Osteocyte (in vitro differentiated cells): ENCODE measurements at regions not wholly inside any gene's neighbourhood (a gene's known extent, or its start where the extent isn't known, plus 50 kb on each side); places are given as distances from the start of the nearest gene placed in this dataset.

Experiments used
- DNase-seq: peaks from one replicate; pipeline ENCODE4 v3.0.0; 2021; ENCODE audit warnings: mixed read lengths; ENCODE audit not compliant: unreplicated experiment; ENCODE audit errors: extremely low spot score
- H3K27ac Mint-ChIP-seq: one replicate; pipeline ENCODE4 v1.8.0; 2021; ENCODE audit warnings: mild to moderate bottlenecking, mixed read lengths; ENCODE audit not compliant: unreplicated experiment
- H3K27me3 Mint-ChIP-seq: one replicate; pipeline ENCODE4 v1.8.0; 2021; ENCODE audit warnings: mixed read lengths; ENCODE audit not compliant: unreplicated experiment
- H3K36me3 Mint-ChIP-seq: one replicate; pipeline ENCODE4 v1.8.0; 2021; ENCODE audit warnings: mixed read lengths; ENCODE audit not compliant: unreplicated experiment
- H3K4me1 Mint-ChIP-seq: one replicate; pipeline ENCODE4 v1.8.0; 2021; ENCODE audit warnings: mixed read lengths; ENCODE audit not compliant: unreplicated experiment
- H3K4me3 Mint-ChIP-seq: one replicate; pipeline ENCODE4 v1.8.0; 2021; ENCODE audit warnings: mild to moderate bottlenecking, moderate library complexity, mixed read lengths; ENCODE audit not compliant: unreplicated experiment
- H3K9me3 Mint-ChIP-seq: one replicate; pipeline ENCODE4 v1.8.0; 2021; ENCODE audit warnings: mixed read lengths; ENCODE audit not compliant: unreplicated experiment
- TF ChIP-seq, protein P1 (sequence below): fragments of 200-600 bp; sonication (generic); IDR thresholded peaks from 2 replicates; pipeline ENCODE4 v1.5.0; 2021; ENCODE audit warnings: antibody characterized with exemption, mild to moderate bottlenecking, moderate library complexity

- H3K36me3 Mint-ChIP-seq = no peaks in the 10 kb centered on the region
- peak; percentile 79 for DNase-seq
- no peaks in the 10 kb centered on the region for H3K9me3 Mint-ChIP-seq
- no peaks in the 10 kb centered on the region for H3K27me3 Mint-ChIP-seq
- TF ChIP-seq, protein P1, sequence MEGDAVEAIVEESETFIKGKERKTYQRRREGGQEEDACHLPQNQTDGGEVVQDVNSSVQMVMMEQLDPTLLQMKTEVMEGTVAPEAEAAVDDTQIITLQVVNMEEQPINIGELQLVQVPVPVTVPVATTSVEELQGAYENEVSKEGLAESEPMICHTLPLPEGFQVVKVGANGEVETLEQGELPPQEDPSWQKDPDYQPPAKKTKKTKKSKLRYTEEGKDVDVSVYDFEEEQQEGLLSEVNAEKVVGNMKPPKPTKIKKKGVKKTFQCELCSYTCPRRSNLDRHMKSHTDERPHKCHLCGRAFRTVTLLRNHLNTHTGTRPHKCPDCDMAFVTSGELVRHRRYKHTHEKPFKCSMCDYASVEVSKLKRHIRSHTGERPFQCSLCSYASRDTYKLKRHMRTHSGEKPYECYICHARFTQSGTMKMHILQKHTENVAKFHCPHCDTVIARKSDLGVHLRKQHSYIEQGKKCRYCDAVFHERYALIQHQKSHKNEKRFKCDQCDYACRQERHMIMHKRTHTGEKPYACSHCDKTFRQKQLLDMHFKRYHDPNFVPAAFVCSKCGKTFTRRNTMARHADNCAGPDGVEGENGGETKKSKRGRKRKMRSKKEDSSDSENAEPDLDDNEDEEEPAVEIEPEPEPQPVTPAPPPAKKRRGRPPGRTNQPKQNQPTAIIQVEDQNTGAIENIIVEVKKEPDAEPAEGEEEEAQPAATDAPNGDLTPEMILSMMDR = no peak
- H3K27ac Mint-ChIP-seq = no peak overlapping the region
- no peak overlapping the region for H3K4me3 Mint-ChIP-seq
- peaks cover 7% of the 10 kb centered on the region for H3K4me1 Mint-ChIP-seq
These were observed 156.9 kb downstream of the USP12 start for GRCh38 chr13:27014406-27015359.

DNA sequence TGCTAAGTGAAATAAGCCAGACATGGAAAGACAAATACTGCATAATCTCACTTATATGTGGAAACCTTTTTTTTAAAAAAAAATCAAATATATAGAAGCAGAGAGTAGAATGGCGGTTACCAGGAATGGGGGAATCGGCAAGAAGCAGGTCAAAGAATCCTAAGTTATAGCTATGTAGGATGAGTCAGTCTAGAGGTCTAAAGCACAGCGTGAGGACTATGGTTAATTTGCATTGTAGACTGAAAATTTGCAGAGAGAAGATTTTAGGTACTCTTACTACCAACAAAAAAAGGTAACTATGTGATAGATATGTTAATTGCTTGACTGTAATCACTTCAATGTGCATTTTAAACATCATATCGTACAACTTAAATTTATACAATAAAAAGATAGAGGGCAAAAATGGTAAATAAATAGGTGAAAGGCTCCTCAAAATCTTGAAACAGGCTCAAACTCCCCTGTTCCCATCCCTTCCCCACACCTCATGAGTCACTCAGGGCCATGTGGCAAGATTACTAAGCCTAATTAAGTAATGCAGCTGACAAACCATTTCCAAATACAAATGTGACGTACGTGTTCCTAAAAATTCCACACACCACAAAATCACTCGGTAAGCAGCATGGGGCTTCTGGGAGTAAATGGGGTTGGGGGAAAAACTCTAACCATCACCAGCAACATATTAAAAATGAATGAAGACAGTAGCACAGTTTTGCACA, 159.0 kb downstream of the USP12 start:
- Mint-ChIP-seq H3K4me1 (no peaks in the 10 kb centered on the region), H3K4me3 (no peak overlapping the region), H3K9me3 (no peaks in the 10 kb centered on the region), H3K27me3 (peaks cover 1% of the 10 kb centered on the region), H3K36me3 (no peaks in the 10 kb centered on the region), H3K27ac (no peak overlapping the region)
- peak; percentile 15 for DNase-seq
- TF ChIP-seq, protein P1 = no peak

- H3K27me3 Mint-ChIP-seq = peaks cover 11% of the 10 kb centered on the region
- no peak overlapping the region for H3K27ac Mint-ChIP-seq
- H3K4me3 Mint-ChIP-seq = no peak overlapping the region
- no peaks in the 10 kb centered on the region for H3K9me3 Mint-ChIP-seq
- TF ChIP-seq, protein P1 = no peak
- DNase-seq = peak; percentile 49
- peaks cover 9% of the 10 kb centered on the region for H3K4me1 Mint-ChIP-seq
- no peaks in the 10 kb centered on the region for H3K36me3 Mint-ChIP-seq
These were observed 159.9 kb downstream of the USP12 start for GRCh38 chr13:27011661-27012060.

DNA sequence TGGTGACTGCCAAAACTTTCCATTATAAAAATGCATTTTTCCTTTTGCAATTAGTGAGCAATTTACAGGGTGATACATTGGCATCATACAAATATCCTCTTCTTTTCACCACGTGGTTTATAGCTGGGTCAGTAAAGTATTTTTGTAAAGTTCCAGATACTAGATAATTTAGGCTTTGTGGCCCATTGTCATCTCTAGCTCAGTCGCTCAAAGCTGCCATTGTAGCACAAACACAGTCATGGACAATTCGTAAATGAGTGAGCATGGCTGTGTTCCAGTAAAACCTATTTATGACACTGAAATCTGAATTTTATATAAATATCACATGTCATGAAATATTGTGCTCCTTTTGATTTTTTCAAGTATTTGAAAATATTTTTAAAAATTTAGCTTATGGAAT, 162.9 kb downstream of the USP12 start:
- DNase-seq = no peak
- peaks cover 12% of the 10 kb centered on the region for H3K27me3 Mint-ChIP-seq
- no peak overlapping the region for H3K4me3 Mint-ChIP-seq
- TF ChIP-seq, protein P1 = no peak
- H3K36me3 Mint-ChIP-seq = no peaks in the 10 kb centered on the region
- no peak overlapping the region for H3K27ac Mint-ChIP-seq
- peaks cover 27% of the 10 kb centered on the region for H3K4me1 Mint-ChIP-seq
- no peaks in the 10 kb centered on the region for H3K9me3 Mint-ChIP-seq

DNA sequence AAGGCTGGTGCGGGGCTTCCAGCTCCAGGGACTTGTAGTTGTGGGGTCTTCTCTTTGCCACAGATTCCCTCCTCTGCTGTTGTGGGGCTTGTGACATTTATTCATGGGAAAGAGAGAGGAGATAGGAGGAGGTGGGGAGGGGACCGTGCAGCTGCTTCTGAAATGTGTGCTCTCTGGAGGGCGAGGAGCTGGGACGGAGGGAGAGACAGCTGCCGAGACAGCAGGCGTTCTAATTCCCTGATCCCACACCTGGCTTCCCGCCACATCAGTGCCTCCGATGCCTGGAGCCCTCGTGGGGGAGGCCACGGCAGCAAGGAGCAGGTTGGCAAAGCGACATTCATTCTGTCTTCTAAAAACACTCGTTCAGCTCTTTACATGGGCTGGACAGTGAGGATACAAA, 164.4 kb downstream of the USP12 start:
- Mint-ChIP-seq H3K4me3 (no peak overlapping the region), H3K36me3 (peaks cover 3% of the 10 kb centered on the region), H3K27ac (no peak overlapping the region), H3K9me3 (no peaks in the 10 kb centered on the region), H3K4me1 (peaks cover 27% of the 10 kb centered on the region), H3K27me3 (peaks cover 25% of the 10 kb centered on the region)
- peak; percentile 80 for DNase-seq
- TF ChIP-seq, protein P1 = no peak
